ENCODE measurements at regions not wholly inside any gene's neighbourhood (a gene's known extent, or its start where the extent isn't known, plus 50 kb on each side); places are given as distances from the start of the nearest gene placed in this dataset.

GRCh38 chr3:99240700-99241099 lies 339.2 kb upstream of the DCBLD2 start:
- H3K4me3 ChIP-seq (ENCODE audit: low read length): no peak overlapping the region
- H3K36me3 ChIP-seq (ENCODE audit: insufficient read depth, low read length): no peaks in the 10 kb centered on the region
- no peaks in the 10 kb centered on the region for H3K9me3 ChIP-seq (ENCODE audit: control insufficient read depth in 1 of 2, insufficient read depth in 1 of 2, low read length in 2 of 2)
- H3K27me3 Mint-ChIP-seq: no peaks in the 10 kb centered on the region
- H3K4me3 Mint-ChIP-seq: no peak overlapping the region
- H3K27ac ChIP-seq (ENCODE audit: low read depth in 1 of 2, low read length in 2 of 2): no peak overlapping the region
- no peaks in the 10 kb centered on the region for H3K4me1 ChIP-seq (ENCODE audit: insufficient read depth, low read length)
- no peak for TF ChIP-seq CTCF (IDR thresholded peaks at IDR 0.05)
- no peaks in the 10 kb centered on the region for H3K4me1 Mint-ChIP-seq (ENCODE audit: low read depth)
- intact Hi-C loops (cut with DNase I, micrococcal nuclease): no loop called here
- H3K27ac Mint-ChIP-seq: no peak overlapping the region
- ChIA-PET CTCF (no interaction called here), POLR2A (no interaction called here)
- no peak for DNase-seq
- H3K9me3 Mint-ChIP-seq: peaks cover 5% of the 10 kb centered on the region
- no peaks in the 10 kb centered on the region for H3K36me3 Mint-ChIP-seq (ENCODE audit: low read depth)
- no peak for ATAC-seq (ENCODE audit: poor library complexity)
- no peaks in the 10 kb centered on the region for H3K27me3 ChIP-seq (ENCODE audit: control insufficient read depth in 1 of 2, insufficient read depth in 2 of 2, low read length in 2 of 2)

GRCh38 chr3:99236576-99236975 lies 335.1 kb upstream of the DCBLD2 start:
- ChIA-PET CTCF (no interaction called here), POLR2A (no interaction called here)
- TF ChIP-seq CTCF (IDR thresholded peaks at IDR 0.05): no peak
- Mint-ChIP-seq H3K36me3 (ENCODE audit: low read depth) (no peaks in the 10 kb centered on the region), H3K4me3 (no peak overlapping the region), H3K9me3 (peaks cover 5% of the 10 kb centered on the region), H3K27ac (no peak overlapping the region), H3K27me3 (no peaks in the 10 kb centered on the region), H3K4me1 (ENCODE audit: low read depth) (no peaks in the 10 kb centered on the region)
- Histone ChIP-seq H3K4me1 (ENCODE audit: insufficient read depth, low read length) (no peaks in the 10 kb centered on the region), H3K36me3 (ENCODE audit: insufficient read depth, low read length) (no peaks in the 10 kb centered on the region), H3K27me3 (ENCODE audit: control insufficient read depth in 1 of 2, insufficient read depth in 2 of 2, low read length in 2 of 2) (no peaks in the 10 kb centered on the region), H3K4me3 (ENCODE audit: low read length) (no peak overlapping the region), H3K9me3 (ENCODE audit: control insufficient read depth in 1 of 2, insufficient read depth in 1 of 2, low read length in 2 of 2) (no peaks in the 10 kb centered on the region), H3K27ac (ENCODE audit: low read depth in 1 of 2, low read length in 2 of 2) (no peak overlapping the region)
- ATAC-seq (ENCODE audit: poor library complexity): no peak
- intact Hi-C loops (cut with DNase I, micrococcal nuclease): no loop called here
- DNase-seq: no peak

- CTCF ChIA-PET: no interaction called here
- Histone ChIP-seq H3K4me3 (ENCODE audit: low read length) (no peak overlapping the region), H3K9me3 (ENCODE audit: control insufficient read depth in 1 of 2, insufficient read depth in 1 of 2, low read length in 2 of 2) (no peaks in the 10 kb centered on the region), H3K36me3 (ENCODE audit: insufficient read depth, low read length) (no peaks in the 10 kb centered on the region), H3K27me3 (ENCODE audit: control insufficient read depth in 1 of 2, insufficient read depth in 2 of 2, low read length in 2 of 2) (no peaks in the 10 kb centered on the region), H3K4me1 (ENCODE audit: insufficient read depth, low read length) (no peaks in the 10 kb centered on the region), H3K27ac (ENCODE audit: low read depth in 1 of 2, low read length in 2 of 2) (no peak overlapping the region)
- H3K27me3 Mint-ChIP-seq: no peaks in the 10 kb centered on the region
- H3K4me3 Mint-ChIP-seq: no peak overlapping the region
- no peaks in the 10 kb centered on the region for H3K36me3 Mint-ChIP-seq (ENCODE audit: low read depth)
- H3K27ac Mint-ChIP-seq: no peak overlapping the region
- H3K4me1 Mint-ChIP-seq (ENCODE audit: low read depth): no peaks in the 10 kb centered on the region
- H3K9me3 Mint-ChIP-seq: peaks cover 3% of the 10 kb centered on the region
- intact Hi-C loops (cut with DNase I, micrococcal nuclease): no loop called here
- no peak for TF ChIP-seq CTCF (IDR thresholded peaks at IDR 0.05)
- ATAC-seq (ENCODE audit: poor library complexity) (no peak), DNase-seq (no peak)
- POLR2A ChIA-PET: no interaction called here
Observed at GRCh38 chr3:99232696-99233095, 331.2 kb upstream of the DCBLD2 start.

All from CD4-positive, alpha-beta T cell (primary cell).